ENCODE measurements at regions not wholly inside any gene's neighbourhood (a gene's known extent, or its start where the extent isn't known, plus 50 kb on each side); places are given as distances from the start of the nearest gene placed in this dataset.
"Not testable (repeated sequence)": the region's sequence is repeated elsewhere in the genome, so short reads cannot be mapped to it uniquely, and the experiment has no call there.

- intact Hi-C loops (cut with micrococcal nuclease), result no loop called here
- Mint-ChIP-seq H3K36me3 (ENCODE audit: low read depth) (no peaks in the 10 kb centered on the region), H3K4me1 (ENCODE audit: low read depth) (peaks cover 28% of the 10 kb centered on the region), H3K27me3 (ENCODE audit: low read depth) (no peaks in the 10 kb centered on the region), H3K4me3 (ENCODE audit: low read depth) (no peak overlapping the region), H3K9me3 (peaks cover 11% of the 10 kb centered on the region), H3K27ac (no peak overlapping the region)
- no peak for DNase-seq (ENCODE audit: low spot score)
Observed at GRCh38 chr5:143594902-143595818, 191.7 kb upstream of the NR3C1 start.

GRCh38 chr5:143593723-143594122, 190.2 kb upstream of the NR3C1 start:
- intact Hi-C loops (cut with micrococcal nuclease), result no loop called here

GRCh38 chr5:143592648-143593047, 189.2 kb upstream of the NR3C1 start:
- H3K27ac Mint-ChIP-seq, result no peak overlapping the region
- no peak overlapping the region for H3K4me3 Mint-ChIP-seq (ENCODE audit: low read depth)
- H3K36me3 Mint-ChIP-seq (ENCODE audit: low read depth), result peaks cover 3% of the 10 kb centered on the region
- H3K27me3 Mint-ChIP-seq (ENCODE audit: low read depth), result no peaks in the 10 kb centered on the region
- intact Hi-C loops (cut with micrococcal nuclease), result no loop called here
- peaks cover 46% of the 10 kb centered on the region for H3K4me1 Mint-ChIP-seq (ENCODE audit: low read depth)
- peaks cover 8% of the 10 kb centered on the region for H3K9me3 Mint-ChIP-seq
- DNase-seq (ENCODE audit: low spot score), result no peak

More at GRCh38 chr5:143593723-143594122, 190.2 kb upstream of the NR3C1 start:
- H3K36me3 Mint-ChIP-seq (ENCODE audit: low read depth), result peaks cover 3% of the 10 kb centered on the region
- no peak for DNase-seq (ENCODE audit: low spot score)
- H3K27me3 Mint-ChIP-seq (ENCODE audit: low read depth), result no peaks in the 10 kb centered on the region
- peaks cover 15% of the 10 kb centered on the region for H3K9me3 Mint-ChIP-seq
- no peak overlapping the region for H3K4me3 Mint-ChIP-seq (ENCODE audit: low read depth)
- H3K27ac Mint-ChIP-seq, result no peak overlapping the region
- H3K4me1 Mint-ChIP-seq (ENCODE audit: low read depth), result peaks cover 35% of the 10 kb centered on the region

GRCh38 chr5:143588933-143589662, 185.6 kb upstream of the NR3C1 start:
- H3K4me1 Mint-ChIP-seq (ENCODE audit: low read depth), result peaks cover 49% of the 10 kb centered on the region
- H3K27me3 Mint-ChIP-seq (ENCODE audit: low read depth), result no peaks in the 10 kb centered on the region
- H3K27ac Mint-ChIP-seq, result no peak overlapping the region
- intact Hi-C loops (cut with micrococcal nuclease), result loop anchor here (5.0 kb wide), 4 partner anchors 108 to 587 kb away; no protein-coding TSS in a partner anchor
- no peak for DNase-seq (ENCODE audit: low spot score)
- H3K9me3 Mint-ChIP-seq, result peaks cover 7% of the 10 kb centered on the region
- H3K36me3 Mint-ChIP-seq (ENCODE audit: low read depth), result peaks cover 3% of the 10 kb centered on the region
- H3K4me3 Mint-ChIP-seq (ENCODE audit: low read depth), result no peak overlapping the region

GRCh38 chr5:143588121-143588520, 184.6 kb upstream of the NR3C1 start:
- not testable (repeated sequence) for H3K27ac Mint-ChIP-seq; H3K4me3 Mint-ChIP-seq (ENCODE audit: low read depth); H3K27me3 Mint-ChIP-seq (ENCODE audit: low read depth); DNase-seq (ENCODE audit: low spot score); H3K36me3 Mint-ChIP-seq (ENCODE audit: low read depth)
- intact Hi-C loops (cut with micrococcal nuclease), result loop anchor here (5.0 kb wide), 4 partner anchors 109 to 586 kb away; no protein-coding TSS in a partner anchor
- H3K9me3 Mint-ChIP-seq, result peaks cover 12% of the 10 kb centered on the region
- peaks cover 55% of the 10 kb centered on the region for H3K4me1 Mint-ChIP-seq (ENCODE audit: low read depth)

GRCh38 chr5:143586781-143587362, 183.4 kb upstream of the NR3C1 start:
- H3K4me3 Mint-ChIP-seq (ENCODE audit: low read depth), result no peak overlapping the region
- intact Hi-C loops (cut with micrococcal nuclease), result loop anchor here (1.0 to 5.0 kb wide), 5 partner anchors 18 to 585 kb away; no protein-coding TSS in a partner anchor
- peaks cover 57% of the 10 kb centered on the region for H3K4me1 Mint-ChIP-seq (ENCODE audit: low read depth)
- H3K27ac Mint-ChIP-seq, result no peak overlapping the region
- peaks cover 12% of the 10 kb centered on the region for H3K9me3 Mint-ChIP-seq
- H3K27me3 Mint-ChIP-seq (ENCODE audit: low read depth), result no peaks in the 10 kb centered on the region
- DNase-seq (ENCODE audit: low spot score), result no peak
- H3K36me3 Mint-ChIP-seq (ENCODE audit: low read depth), result peaks cover 7% of the 10 kb centered on the region

- intact Hi-C loops (cut with micrococcal nuclease), result loop anchor here (1.0 to 5.0 kb wide), 5 partner anchors 19 to 584 kb away; no protein-coding TSS in a partner anchor
- peaks cover 7% of the 10 kb centered on the region for H3K36me3 Mint-ChIP-seq (ENCODE audit: low read depth)
- peaks cover 61% of the 10 kb centered on the region for H3K4me1 Mint-ChIP-seq (ENCODE audit: low read depth)
- peak overlapping the region; percentile 71 for H3K27ac Mint-ChIP-seq
- H3K4me3 Mint-ChIP-seq (ENCODE audit: low read depth), result peak overlapping the region; percentile 6
- H3K9me3 Mint-ChIP-seq, result peaks cover 12% of the 10 kb centered on the region
- H3K27me3 Mint-ChIP-seq (ENCODE audit: low read depth), result no peaks in the 10 kb centered on the region
- no peak for DNase-seq (ENCODE audit: low spot score)
Observed at GRCh38 chr5:143585970-143586369, 182.5 kb upstream of the NR3C1 start.

- Mint-ChIP-seq H3K27ac (peak overlapping the region; percentile 39), H3K9me3 (peaks cover 12% of the 10 kb centered on the region), H3K4me1 (ENCODE audit: low read depth) (peaks cover 50% of the 10 kb centered on the region), H3K36me3 (ENCODE audit: low read depth) (peaks cover 4% of the 10 kb centered on the region), H3K27me3 (ENCODE audit: low read depth) (no peaks in the 10 kb centered on the region), H3K4me3 (ENCODE audit: low read depth) (no peak overlapping the region)
- intact Hi-C loops (cut with micrococcal nuclease), result no loop called here
- no peak for DNase-seq (ENCODE audit: low spot score)
Observed at GRCh38 chr5:143583409-143583808, 179.9 kb upstream of the NR3C1 start.

- no peak for DNase-seq (ENCODE audit: low spot score)
- H3K27me3 Mint-ChIP-seq (ENCODE audit: low read depth), result no peaks in the 10 kb centered on the region
- peaks cover 45% of the 10 kb centered on the region for H3K4me1 Mint-ChIP-seq (ENCODE audit: low read depth)
- peaks cover 12% of the 10 kb centered on the region for H3K9me3 Mint-ChIP-seq
- H3K4me3 Mint-ChIP-seq (ENCODE audit: low read depth), result no peak overlapping the region
- peaks cover 4% of the 10 kb centered on the region for H3K36me3 Mint-ChIP-seq (ENCODE audit: low read depth)
- H3K27ac Mint-ChIP-seq, result no peak overlapping the region
- intact Hi-C loops (cut with micrococcal nuclease), result no loop called here
Observed at GRCh38 chr5:143582869-143583268, 179.4 kb upstream of the NR3C1 start.

- intact Hi-C loops (cut with micrococcal nuclease), result no loop called here
- peaks cover 8% of the 10 kb centered on the region for H3K9me3 Mint-ChIP-seq
- no peak for DNase-seq (ENCODE audit: low spot score)
- H3K27me3 Mint-ChIP-seq (ENCODE audit: low read depth), result no peaks in the 10 kb centered on the region
- no peak overlapping the region for H3K4me3 Mint-ChIP-seq (ENCODE audit: low read depth)
- peaks cover 42% of the 10 kb centered on the region for H3K4me1 Mint-ChIP-seq (ENCODE audit: low read depth)
- H3K27ac Mint-ChIP-seq, result no peak overlapping the region
- H3K36me3 Mint-ChIP-seq (ENCODE audit: low read depth), result peaks cover 4% of the 10 kb centered on the region
Observed at GRCh38 chr5:143582176-143582575, 178.7 kb upstream of the NR3C1 start.

GRCh38 chr5:143581649-143582048, 178.2 kb upstream of the NR3C1 start:
- H3K27ac Mint-ChIP-seq, result no peak overlapping the region
- intact Hi-C loops (cut with micrococcal nuclease), result no loop called here
- peaks cover 4% of the 10 kb centered on the region for H3K36me3 Mint-ChIP-seq (ENCODE audit: low read depth)
- no peak overlapping the region for H3K4me3 Mint-ChIP-seq (ENCODE audit: low read depth)
- H3K9me3 Mint-ChIP-seq, result peaks cover 8% of the 10 kb centered on the region
- no peaks in the 10 kb centered on the region for H3K27me3 Mint-ChIP-seq (ENCODE audit: low read depth)
- no peak for DNase-seq (ENCODE audit: low spot score)
- H3K4me1 Mint-ChIP-seq (ENCODE audit: low read depth), result peaks cover 38% of the 10 kb centered on the region

GRCh38 chr5:143581147-143581546, 177.7 kb upstream of the NR3C1 start:
- H3K36me3 Mint-ChIP-seq (ENCODE audit: low read depth), result peaks cover 4% of the 10 kb centered on the region
- intact Hi-C loops (cut with micrococcal nuclease), result no loop called here
- H3K4me1 Mint-ChIP-seq (ENCODE audit: low read depth), result peaks cover 37% of the 10 kb centered on the region
- H3K27me3 Mint-ChIP-seq (ENCODE audit: low read depth), result no peaks in the 10 kb centered on the region
- H3K27ac Mint-ChIP-seq, result no peak overlapping the region
- H3K9me3 Mint-ChIP-seq, result peaks cover 8% of the 10 kb centered on the region
- DNase-seq (ENCODE audit: low spot score), result no peak
- H3K4me3 Mint-ChIP-seq (ENCODE audit: low read depth), result no peak overlapping the region

All from activated T-helper 2 cell treated with anti-CD3 and anti-CD28 coated beads, Interferon-gamma antibody, Interleukin-2, Interleukin-4, amounts not matched to agents 10 μg/mL and 5 μg/mL and 100 μg/mL, durations not matched to agents 14 hours and 24 hours and 36 hours (primary cell).